SK-N-SH (cell line): ENCODE measurements at regions not wholly inside any gene's neighbourhood (a gene's known extent, or its start where the extent isn't known, plus 50 kb on each side); places are given as distances from the start of the nearest gene placed in this dataset.
A peak's percentile ranks its signal among the peaks of the same experiment; 100 is the strongest.

ENCODE experiments used
- CTCF ChIA-PET: fragments of 300-600, 350-600 bp; formaldehyde crosslinking; extraction: SDS; loops from one replicate; lab custom pipeline; 2021; lab: Yijun Ruan, JAX
- POLR2A ChIA-PET: fragments of 350-600 bp; sonication (Branson Sonifier 250); formaldehyde crosslinking; extraction: SDS; loops from one replicate; lab custom pipeline; 2020; ENCODE audit warnings: antibody characterized with exemption, inconsistent platforms; lab: Yijun Ruan, JAX
- DNase-seq: peaks from one replicate; pipeline ENCODE4 v3.0.0; 2012
- H2AFZ ChIP-seq: fragments of 200-600 bp; sonication (generic); 2 replicates; pipeline ENCODE4 v1.8.1; 2016; ENCODE audit warnings: antibody characterized with exemption, mild to moderate bottlenecking, low read depth
- H3F3A ChIP-seq: fragments of 200-600 bp; sonication (generic); replicated peaks from 2 replicates; pipeline ENCODE3; 2016; ENCODE audit warnings: antibody characterized with exemption, mild to moderate bottlenecking; ENCODE audit not compliant: insufficient read depth
- H3K27ac ChIP-seq, 2 experiments: fragments of 200-500 bp in 1 of 2; fragments of 200-600 bp in 1 of 2; sonication (Bioruptor generic) in 1 of 2; sonication (generic), shearing (Covaris generic) in 1 of 2; 2 replicates each; pipeline versions ENCODE4 v1.5.1 to v1.6.1; 2014 to 2016; ENCODE audit warnings: low read depth in 2 of 2, inconsistent platforms in 1 of 2, low read length in 1 of 2, mild to moderate bottlenecking in 1 of 2, mixed read lengths in 1 of 2
- H3K27me3 ChIP-seq: fragments of 200-600 bp; sonication (generic), shearing (Covaris generic); 2 replicates; pipeline ENCODE4 v1.6.1; 2016; ENCODE audit warnings: mixed run types; ENCODE audit not compliant: insufficient read depth
- H3K36me3 ChIP-seq, 2 experiments: fragments of 200-500 bp in 1 of 2; fragments of 200-600 bp in 1 of 2; sonication (Bioruptor generic) in 1 of 2; sonication (generic) in 1 of 2; replicated peaks in 1 of 2; 2 replicates each; pipeline versions ENCODE3 to v1.5.1; 2014 to 2016; ENCODE audit warnings: low read length in 1 of 2, mild to moderate bottlenecking in 1 of 2; ENCODE audit not compliant: insufficient read depth in 2 of 2, control insufficient read depth in 1 of 2
- H3K4me1 ChIP-seq, 2 experiments: fragments of 200-500 bp in 1 of 2; fragments of 200-600 bp in 1 of 2; sonication (Bioruptor generic) in 1 of 2; sonication (generic), shearing (Covaris generic) in 1 of 2; 2 replicates each; pipeline versions ENCODE4 v1.5.1 to v1.6.1; 2014 to 2016; ENCODE audit warnings: low read depth in 1 of 2, low read length in 1 of 2, mixed run types in 1 of 2; ENCODE audit not compliant: insufficient read depth in 2 of 2, control insufficient read depth in 1 of 2
- H3K4me2 ChIP-seq: fragments of 200-600 bp; sonication (generic), shearing (Covaris generic); 2 replicates; pipeline ENCODE4 v1.6.1; 2017; ENCODE audit warnings: mixed run types
- H3K4me3 ChIP-seq, 2 experiments: fragments of 200-500 bp in 1 of 2; fragments of 200-600 bp in 1 of 2; sonication (Bioruptor generic) in 1 of 2; sonication (generic), shearing (Covaris generic) in 1 of 2; 2 replicates each; pipeline versions ENCODE4 v1.5.1 to v1.8.1; 2014 to 2016; ENCODE audit warnings: low read depth in 2 of 2, inconsistent platforms in 1 of 2, low read length in 1 of 2, mild to moderate bottlenecking in 1 of 2, mixed read lengths in 1 of 2, moderate library complexity in 1 of 2
- H3K79me2 ChIP-seq: fragments of 200-600 bp; sonication (generic); 2 replicates; pipeline ENCODE4 v1.8.1; 2017; ENCODE audit warnings: mild to moderate bottlenecking; ENCODE audit not compliant: insufficient read depth
- H3K9ac ChIP-seq: fragments of 200-600 bp; sonication (generic); 2 replicates; pipeline ENCODE4 v1.6.1; 2017; ENCODE audit warnings: mixed run types
- H3K9me2 ChIP-seq: fragments of 200-600 bp; sonication (generic); 2 replicates; pipeline ENCODE4 v1.6.1; 2017; ENCODE audit warnings: mixed run types
- H3K9me3 ChIP-seq: fragments of 200-600 bp; sonication (generic); 2 replicates; pipeline ENCODE4 v1.6.1; 2017; ENCODE audit warnings: mixed run types, mild to moderate bottlenecking, moderate library complexity
- H4K20me1 ChIP-seq: fragments of 200-600 bp; sonication (generic); 2 replicates; pipeline ENCODE4 v1.6.1; 2017; ENCODE audit warnings: mild to moderate bottlenecking, mixed run types; ENCODE audit not compliant: insufficient read depth
- EP300 ChIP-seq, 2 experiments: IDR thresholded peaks; 2 replicates each; pipeline versions ENCODE4 v1.4.0 to v1.6.1; 2012; ENCODE audit warnings: borderline replicate concordance in 1 of 2, low read depth in 1 of 2, low read length in 1 of 2
- IRF3 ChIP-seq: fragments of 150-350 bp; IDR thresholded peaks from 2 replicates; pipeline ENCODE4 v1.6.1; 2016; ENCODE audit warnings: mild to moderate bottlenecking, low read depth, low read length
- JUND ChIP-seq: IDR thresholded peaks from 2 replicates; pipeline ENCODE4 v1.4.0; 2012
- MXI1 ChIP-seq: IDR thresholded peaks from 2 replicates; pipeline ENCODE4 v1.6.1; 2012; ENCODE audit warnings: mild to moderate bottlenecking, low read depth, low read length, improper control_type of control experiment
- RAD21 ChIP-seq: IDR thresholded peaks from 2 replicates; pipeline ENCODE4 v1.6.1; 2012; ENCODE audit warnings: mild to moderate bottlenecking, low read length
- RCOR1 ChIP-seq: fragments of 150-350 bp; IDR thresholded peaks from 2 replicates; pipeline ENCODE4 v1.6.1; 2017; ENCODE audit warnings: antibody characterized with exemption, low read length
- REST ChIP-seq: IDR thresholded peaks from 2 replicates; pipeline ENCODE4 v1.6.1; 2012; ENCODE audit warnings: mild to moderate bottlenecking, low read depth, low read length, moderate library complexity
- SIN3A ChIP-seq: IDR thresholded peaks from 2 replicates; pipeline ENCODE4 v1.6.1; 2012; ENCODE audit warnings: low read depth, mild to moderate bottlenecking, low read length, moderate library complexity, borderline replicate concordance
- WGBS: methylation state at CpG from one replicate; pipeline ENCODE4 v1.1.6; 2017; ENCODE audit warnings: low lambda C conversion rate; 5-methylcytosine and 5-hydroxymethylcytosine counted together
- TF ChIP-seq, protein P1 (sequence below): IDR thresholded peaks from 2 replicates; pipeline ENCODE4; 2012

DNA sequence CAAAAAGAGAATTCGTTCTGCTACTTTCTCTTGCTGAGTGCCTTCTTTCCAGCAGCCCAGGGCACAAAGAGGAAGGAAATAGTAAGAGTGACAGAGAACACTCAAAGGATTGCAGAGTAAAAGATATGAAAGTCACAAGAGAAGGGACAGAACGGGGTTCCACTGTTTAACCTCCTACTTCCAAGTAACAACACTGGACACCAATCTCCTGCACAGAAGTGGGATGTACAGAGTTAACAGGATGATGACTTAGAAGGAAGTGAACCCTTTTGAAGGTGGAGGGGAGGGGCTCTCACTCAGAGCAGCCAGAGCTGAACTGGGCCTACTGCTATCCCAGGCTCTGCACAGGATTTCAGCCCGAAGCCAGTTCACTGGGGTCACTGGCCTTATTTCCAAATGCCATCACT lies 130.1 kb upstream of the PRICKLE2 start (continued):
- TF ChIP-seq REST, result no peak

GRCh38 chr3:64354956-64355355 lies 129.7 kb upstream of the PRICKLE2 start:
- no peak overlapping the region for H3K9ac ChIP-seq

DNA sequence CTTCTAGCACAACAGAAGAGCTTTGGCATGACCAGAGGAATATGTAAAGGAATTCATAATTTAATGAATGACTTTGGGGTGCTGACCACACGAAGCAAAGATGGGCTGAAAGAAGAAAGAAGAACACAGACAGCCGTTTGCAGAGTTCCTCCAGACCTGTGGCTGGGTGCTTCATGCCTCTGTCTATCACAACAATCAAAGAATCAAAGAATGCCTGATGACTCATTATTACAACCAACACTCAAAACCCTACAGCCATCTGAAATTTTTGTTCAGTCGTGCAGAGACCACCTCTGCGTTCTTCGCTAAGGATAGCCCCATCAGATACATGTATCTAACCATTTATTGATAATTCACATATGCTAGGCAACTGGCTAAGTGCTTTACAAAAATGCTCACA lies 129.0 kb upstream of the PRICKLE2 start:
- H2AFZ ChIP-seq, result no peak overlapping the region
- peaks cover 13 to 42% of the 10 kb centered on the region in 2 experiments for H3K4me1 ChIP-seq
- no peak for DNase-seq
- ChIA-PET CTCF (interaction anchor here (1.3 kb wide), 1 partner anchor 324 kb away, joined by 4 read pairs; no protein-coding TSS in a partner anchor), POLR2A (no interaction called here)
- H3K36me3 ChIP-seq, result no peaks in the 10 kb centered on the region
- H3K27ac ChIP-seq, result peak overlapping the region in 1 of 2 experiments; percentile 67; a peak in 2 of 4 replicates
- WGBS, result 66% methylated on average over 5 of the region's 5 CpGs
- H3K4me2 ChIP-seq, result no peak overlapping the region
- no peaks in the 10 kb centered on the region for H4K20me1 ChIP-seq
- no peaks in the 10 kb centered on the region for H3K9me2 ChIP-seq
- no peak overlapping the region for H3K9ac ChIP-seq
- TF ChIP-seq JUND, result 0 out of 2 replicates have a peak, but pooled peaks have one; percentile 24
- TF ChIP-seq, protein P1, sequence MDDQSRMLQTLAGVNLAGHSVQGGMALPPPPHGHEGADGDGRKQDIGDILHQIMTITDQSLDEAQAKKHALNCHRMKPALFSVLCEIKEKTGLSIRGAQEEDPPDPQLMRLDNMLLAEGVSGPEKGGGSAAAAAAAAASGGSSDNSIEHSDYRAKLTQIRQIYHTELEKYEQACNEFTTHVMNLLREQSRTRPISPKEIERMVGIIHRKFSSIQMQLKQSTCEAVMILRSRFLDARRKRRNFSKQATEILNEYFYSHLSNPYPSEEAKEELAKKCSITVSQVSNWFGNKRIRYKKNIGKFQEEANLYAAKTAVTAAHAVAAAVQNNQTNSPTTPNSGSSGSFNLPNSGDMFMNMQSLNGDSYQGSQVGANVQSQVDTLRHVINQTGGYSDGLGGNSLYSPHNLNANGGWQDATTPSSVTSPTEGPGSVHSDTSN, result peak; percentile 53
- no peak for TF ChIP-seq MXI1
- H3K79me2 ChIP-seq, result no peaks in the 10 kb centered on the region
- H3K27me3 ChIP-seq, result no peaks in the 10 kb centered on the region
- no peaks in the 10 kb centered on the region for H3K9me3 ChIP-seq
- H3F3A ChIP-seq, result peaks cover 21% of the 10 kb centered on the region
- no peak overlapping the region for H3K4me3 ChIP-seq

More at GRCh38 chr3:64354956-64355355, 129.7 kb upstream of the PRICKLE2 start:
- no peaks in the 10 kb centered on the region for H3K9me2 ChIP-seq
- H3K27ac ChIP-seq, result peak overlapping the region in 1 of 2 experiments; percentile 67; a peak in 2 of 4 replicates
- peak overlapping the region; percentile 89; the same call in 1 of the 2 replicates for H2AFZ ChIP-seq
- H3K4me1 ChIP-seq, result peaks cover 13 to 42% of the 10 kb centered on the region in 2 experiments
- ChIA-PET CTCF (interaction anchor here (1.3 kb wide), 1 partner anchor 325 kb away, joined by 4 read pairs; no protein-coding TSS in a partner anchor), POLR2A (no interaction called here)
- TF ChIP-seq JUND, result no peak
- no peak for TF ChIP-seq RCOR1
- TF ChIP-seq EP300 (IDR thresholded peaks at IDR 0.05; ENCODE audit: borderline replicate concordance in 1 of 2, low read depth in 1 of 2, low read length in 1 of 2), result no peak
- no peak for TF ChIP-seq IRF3
- no peak for TF ChIP-seq RAD21
- no peak for TF ChIP-seq SIN3A
- 82% methylated on average over 5 of the region's 5 CpGs for WGBS
- no peaks in the 10 kb centered on the region for H3K9me3 ChIP-seq
- H3K36me3 ChIP-seq, result no peaks in the 10 kb centered on the region
- H3K4me3 ChIP-seq, result no peak overlapping the region
- H3K79me2 ChIP-seq, result no peaks in the 10 kb centered on the region
- H3K27me3 ChIP-seq, result no peaks in the 10 kb centered on the region
- peaks cover 21% of the 10 kb centered on the region for H3F3A ChIP-seq
- H4K20me1 ChIP-seq, result no peaks in the 10 kb centered on the region
- H3K4me2 ChIP-seq, result peak overlapping the region; percentile 41; the same call in 1 of the 2 replicates
- no peak for DNase-seq
